Hematopoietic multipotent progenitor cell treated with erythropoietin and hydrocortisone succinate and interleukin-3 and kit ligand, for 8 days (in vitro differentiated cells): ENCODE measurements at regions not wholly inside any gene's neighbourhood (a gene's known extent, or its start where the extent isn't known, plus 50 kb on each side); places are given as distances from the start of the nearest gene placed in this dataset.

Source experiments
- DNase-seq: peaks from one replicate; pipeline ENCODE4 v3.0.0-alpha.2; 2015

DNA sequence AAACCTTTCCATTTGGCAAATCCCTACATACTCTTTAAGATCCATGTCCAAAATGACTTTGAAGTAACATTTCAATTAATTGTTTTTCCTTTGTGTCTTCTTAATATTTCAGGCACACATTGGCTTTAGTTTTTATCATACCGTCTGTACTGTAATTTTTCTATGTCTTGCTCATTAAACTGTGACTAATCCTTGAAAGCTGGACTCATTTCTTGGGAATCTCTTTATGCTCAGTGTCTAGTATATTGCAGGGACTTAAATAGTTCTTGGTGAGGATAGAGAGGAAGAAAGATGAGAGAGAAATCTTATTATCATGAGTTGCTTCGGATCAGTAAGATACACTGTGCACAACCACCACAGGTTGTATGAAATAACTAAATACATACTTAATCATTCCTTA lies 448.3 kb upstream of the ST6GAL2 start:
- DNase-seq: no peak

DNA sequence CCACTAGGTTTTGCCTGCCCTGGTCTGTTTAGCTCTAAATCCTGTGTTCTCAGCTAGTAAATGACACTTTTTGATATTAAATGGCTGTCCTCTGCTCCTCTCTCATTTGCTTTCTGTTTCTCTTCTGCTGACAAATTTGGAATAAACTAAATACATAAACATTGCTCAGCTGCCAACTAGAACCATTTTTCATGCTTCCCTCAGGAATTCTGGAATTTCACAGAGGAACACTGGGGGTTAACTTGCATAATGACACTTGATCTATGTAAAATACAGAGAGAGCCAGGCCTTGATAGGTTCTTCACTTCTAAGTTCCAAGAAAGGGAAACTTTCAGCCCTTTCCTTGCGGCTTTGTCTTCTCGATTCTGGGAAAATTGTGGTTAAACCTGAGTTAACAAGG lies 450.6 kb upstream of the ST6GAL2 start:
- DNase-seq: no peak

GRCh38 chr2:107337209-107337898 lies 451.4 kb upstream of the ST6GAL2 start:
- DNase-seq: no peak

- DNase-seq: no peak
These were observed 452.1 kb upstream of the ST6GAL2 start for GRCh38 chr2:107338059-107338458.

DNA sequence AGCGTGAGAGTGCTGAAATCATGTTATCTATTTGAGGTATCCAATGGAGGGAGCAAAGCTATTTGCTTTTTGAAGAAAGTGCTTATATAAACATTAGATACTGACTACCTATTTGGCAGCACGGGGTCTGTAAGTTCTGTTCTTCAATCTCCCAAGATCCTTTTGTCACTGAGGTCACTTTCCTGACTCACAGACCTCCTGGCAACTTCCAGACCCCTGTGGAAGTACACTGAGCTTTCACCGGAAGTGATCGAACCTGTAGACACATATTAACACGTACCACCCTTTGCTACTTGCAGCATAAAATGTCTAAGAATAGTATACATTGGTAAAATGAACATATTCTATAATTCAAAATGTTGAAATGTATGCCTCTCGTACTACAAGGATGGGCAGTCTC lies 452.6 kb upstream of the ST6GAL2 start:
- no peak for DNase-seq

DNA sequence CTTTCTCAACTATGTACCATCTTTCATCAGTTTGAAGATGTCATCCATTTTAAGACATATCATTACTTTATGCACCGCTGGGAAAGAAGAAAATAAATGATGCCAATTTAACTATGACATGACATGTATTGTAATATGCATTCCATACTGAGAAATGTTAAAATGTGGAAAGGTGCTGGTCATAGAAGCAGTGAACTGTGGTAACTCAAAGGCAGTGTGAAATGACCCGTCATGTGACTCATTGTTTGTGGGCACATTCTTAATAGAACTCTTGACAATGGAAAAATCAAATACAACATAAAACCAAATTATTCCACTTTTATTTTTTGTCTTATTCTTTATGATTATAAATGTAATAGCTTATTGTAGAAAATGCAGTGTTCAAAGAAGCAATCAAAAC lies 455.0 kb upstream of the ST6GAL2 start:
- DNase-seq: no peak

- DNase-seq: no peak
These were observed 463.4 kb upstream of the ST6GAL2 start for GRCh38 chr2:107349329-107349728.

DNA sequence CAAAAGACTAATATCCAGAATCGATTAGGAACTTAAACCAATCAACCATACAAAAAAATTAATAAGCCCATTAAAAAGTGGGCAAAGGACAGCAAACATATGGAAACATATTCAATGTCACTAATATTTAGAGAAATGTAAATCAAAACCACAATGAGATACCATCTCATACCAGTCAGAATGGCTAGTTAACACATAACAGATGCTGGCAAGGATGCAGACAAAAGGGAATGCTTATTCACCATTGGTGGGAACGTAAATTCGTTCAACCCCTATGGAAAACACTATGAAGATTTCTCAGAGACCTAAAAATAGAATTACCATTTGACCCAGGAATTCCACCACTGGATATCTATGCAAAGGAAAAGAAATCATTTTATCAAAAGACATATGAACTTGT lies 468.2 kb upstream of the ST6GAL2 start:
- DNase-seq: no peak

DNA sequence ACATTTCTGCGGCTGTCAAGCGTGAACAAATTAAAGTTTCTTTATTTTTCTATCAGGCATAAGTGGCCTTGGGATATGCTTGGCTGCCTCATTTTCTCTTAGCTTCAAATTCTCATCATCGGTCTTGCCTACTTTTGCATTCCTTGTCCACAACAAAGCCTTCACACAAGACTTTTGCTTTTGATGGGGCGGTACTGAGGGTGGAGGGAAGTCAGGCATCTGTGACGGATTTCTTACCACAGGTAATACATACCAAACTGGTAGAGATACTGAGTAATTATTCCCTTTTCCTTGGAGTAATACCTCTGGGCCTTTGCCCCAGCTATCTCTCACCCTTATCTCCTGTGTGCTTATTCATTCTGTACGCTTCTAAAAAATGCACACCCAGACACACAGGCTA lies 468.3 kb upstream of the RGPD4 start:
- no peak for DNase-seq

GRCh38 chr2:107359021-107359420 lies 467.7 kb upstream of the RGPD4 start:
- DNase-seq: no peak

DNA sequence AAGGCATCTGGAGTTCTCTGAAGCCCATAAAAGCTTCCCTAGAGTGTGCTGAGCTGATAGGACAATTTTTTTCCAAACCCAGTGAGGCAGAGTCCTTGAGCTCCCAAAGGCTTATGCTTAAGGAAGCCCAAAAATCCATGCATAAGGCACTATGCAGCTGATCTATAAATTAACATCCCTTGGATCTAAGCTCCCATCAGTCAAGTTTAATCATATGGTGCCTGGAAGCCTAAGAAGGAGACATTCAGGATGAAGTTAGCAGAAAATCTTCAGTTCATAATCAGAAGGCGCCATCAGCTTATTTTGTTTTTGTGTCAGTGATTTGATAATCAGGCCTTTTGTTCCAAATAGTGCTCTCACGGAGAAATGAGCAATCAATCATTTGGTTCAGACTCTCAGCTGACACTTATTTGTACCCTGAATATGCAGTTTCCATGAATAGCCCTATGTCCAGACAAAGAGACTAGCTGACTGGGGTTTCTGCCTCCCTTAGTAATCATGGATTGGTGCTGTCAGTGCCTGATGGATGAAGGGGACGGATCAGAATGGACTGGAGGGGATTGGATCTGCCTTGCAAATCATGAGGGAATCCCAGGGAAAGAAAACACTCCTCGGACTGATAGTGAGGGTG lies 464.8 kb upstream of the RGPD4 start:
- no peak for DNase-seq

GRCh38 chr2:107362993-107363392 lies 463.7 kb upstream of the RGPD4 start:
- no peak for DNase-seq

DNA sequence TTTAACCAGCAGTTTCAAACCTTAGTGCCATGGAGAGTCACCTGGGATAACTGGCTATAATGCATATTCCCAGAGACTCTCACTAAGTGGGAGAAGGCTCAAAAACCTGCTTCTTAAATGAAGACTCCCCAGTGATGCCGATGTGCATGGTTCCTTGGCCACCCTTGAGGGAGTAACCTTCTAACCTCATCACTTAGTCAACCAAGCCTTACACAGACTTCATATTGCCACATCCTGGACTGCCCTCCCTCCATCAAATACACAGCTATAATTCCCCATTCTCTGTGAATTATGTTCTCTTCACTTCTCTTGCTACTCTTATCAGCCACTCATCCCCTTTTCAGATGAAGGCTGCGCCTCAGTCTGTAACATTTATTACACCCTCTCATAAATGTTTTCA lies 462.9 kb upstream of the RGPD4 start:
- no peak for DNase-seq

DNA sequence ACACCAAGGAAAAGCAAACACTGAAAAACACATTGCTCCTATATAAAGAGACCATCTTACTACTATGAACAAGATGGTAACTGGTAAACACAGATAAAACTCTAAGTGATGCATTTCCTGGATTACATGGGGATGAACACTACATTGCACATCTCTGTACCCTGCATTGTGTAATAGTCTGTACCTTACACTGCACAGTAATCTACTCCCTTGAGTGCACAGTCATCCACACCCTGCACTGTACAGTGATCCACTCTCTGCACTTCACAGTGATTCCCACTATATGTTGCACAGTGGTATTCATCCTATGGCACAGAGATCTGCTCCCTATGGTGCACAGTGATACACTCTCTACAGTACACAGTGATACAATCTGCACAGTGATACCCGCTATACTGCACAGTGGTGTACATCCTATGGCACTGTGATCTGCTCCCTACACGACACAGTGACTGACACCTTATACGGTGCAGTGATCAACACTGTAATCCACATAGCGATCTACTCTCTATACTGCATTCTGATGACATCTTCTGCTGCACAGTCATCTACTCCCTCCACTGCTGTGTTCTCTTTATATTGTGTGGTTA lies 462.2 kb upstream of the RGPD4 start:
- no peak for DNase-seq

DNA sequence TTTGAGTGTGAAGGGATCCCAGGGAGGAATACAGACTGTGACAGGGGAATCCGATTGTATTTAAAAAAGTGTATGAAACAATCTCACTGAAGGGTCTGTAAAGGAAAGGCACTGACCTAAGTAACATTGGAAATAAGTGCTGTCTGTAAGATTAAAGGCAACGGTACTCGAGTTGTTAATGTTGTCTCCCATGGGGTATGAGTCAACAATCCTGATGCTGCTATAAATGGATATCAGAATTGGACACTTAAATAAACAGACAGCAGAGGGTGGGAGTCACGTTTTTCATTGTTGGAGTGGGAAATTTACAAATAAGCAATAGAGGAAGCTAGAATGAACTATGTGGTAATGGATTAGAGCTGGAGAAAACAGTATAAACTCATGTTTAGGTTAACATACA lies 452.4 kb upstream of the RGPD4 start:
- DNase-seq: no peak

GRCh38 chr2:107376909-107377308 lies 449.8 kb upstream of the RGPD4 start:
- no peak for DNase-seq

DNA sequence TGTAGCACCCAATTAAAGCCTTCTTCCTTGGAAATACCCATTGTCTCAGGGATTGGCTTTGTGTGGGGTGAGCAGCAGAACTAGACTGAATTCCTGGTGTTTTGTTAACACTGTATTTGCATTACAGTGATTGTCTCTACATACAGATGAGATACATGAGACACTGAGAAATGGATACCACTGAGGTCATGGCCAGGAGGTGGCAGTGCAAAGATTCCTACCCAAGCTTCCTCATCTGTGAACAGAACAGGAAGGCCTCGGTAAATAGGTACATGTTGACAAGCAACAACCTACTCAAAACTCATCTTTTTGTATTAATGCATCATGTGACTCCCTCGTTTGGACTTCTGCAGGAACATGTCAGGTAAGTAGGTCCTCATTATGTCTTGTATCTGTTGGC lies 445.8 kb upstream of the RGPD4 start:
- no peak for DNase-seq

- no peak for DNase-seq
These were observed 443.0 kb upstream of the RGPD4 start for GRCh38 chr2:107383691-107384090.

DNA sequence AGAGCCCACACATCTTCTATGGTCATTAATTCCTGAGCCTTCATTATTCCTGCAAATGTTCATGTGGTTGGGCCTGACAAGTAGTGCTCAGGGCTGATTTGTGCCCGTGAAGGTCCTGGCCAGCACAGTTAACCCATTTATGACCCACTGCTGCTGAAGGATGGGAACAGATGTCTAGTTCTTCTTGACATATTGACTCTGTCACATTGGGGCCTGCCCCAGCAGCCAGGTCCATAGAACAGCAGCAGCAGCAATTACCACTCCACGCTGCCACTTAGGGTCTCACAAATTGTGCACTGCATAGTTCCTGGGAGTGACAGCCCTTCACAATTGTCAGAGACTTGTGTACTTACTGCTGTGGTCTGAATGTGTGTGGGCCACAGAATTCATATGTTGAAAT lies 442.3 kb upstream of the RGPD4 start:
- DNase-seq: no peak

GRCh38 chr2:107385921-107386320 lies 440.8 kb upstream of the RGPD4 start:
- DNase-seq: no peak

- no peak for DNase-seq
These were observed 434.4 kb upstream of the RGPD4 start for GRCh38 chr2:107392241-107392704.

DNA sequence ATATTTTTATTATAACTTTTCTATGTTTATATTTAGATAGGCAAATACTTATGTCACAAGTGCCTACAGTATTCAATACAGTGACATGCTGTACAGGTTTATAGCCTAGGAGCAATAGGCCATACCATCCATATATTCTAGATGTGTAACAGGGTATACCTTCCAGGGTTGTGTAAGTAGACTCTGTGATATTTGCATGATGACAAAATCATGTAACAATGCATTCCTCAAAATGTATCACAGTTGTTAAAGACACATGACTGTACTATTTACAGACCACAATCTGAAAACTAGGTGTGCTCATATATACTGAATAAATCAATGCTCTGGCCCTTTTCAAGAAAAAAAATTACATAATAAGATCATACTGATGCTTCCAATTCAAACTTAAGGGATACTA lies 433.2 kb upstream of the RGPD4 start:
- no peak for DNase-seq

- no peak for DNase-seq
These were observed 428.0 kb upstream of the RGPD4 start for GRCh38 chr2:107398683-107399082.

DNA sequence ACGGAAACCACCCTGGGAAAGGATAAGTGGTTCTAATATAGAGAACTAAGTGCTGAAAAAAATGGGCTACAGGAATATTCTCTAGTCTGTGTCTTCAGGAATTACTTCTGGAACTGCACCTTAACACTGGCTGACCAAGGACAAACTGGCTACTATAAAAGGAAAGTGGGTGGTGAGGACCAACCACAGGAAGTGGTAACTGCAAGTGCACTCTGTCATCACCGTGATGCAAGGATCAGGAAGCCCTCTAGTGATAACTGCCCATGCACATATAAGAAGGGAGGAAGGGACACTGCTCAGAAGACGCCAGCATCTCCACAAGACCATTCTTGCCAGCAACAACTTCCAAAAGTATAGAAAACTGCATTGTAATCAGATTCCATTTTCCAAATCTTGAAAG lies 424.4 kb upstream of the RGPD4 start:
- peak; percentile 7 for DNase-seq

GRCh38 chr2:107405261-107405660 lies 421.4 kb upstream of the RGPD4 start:
- DNase-seq: no peak
